Ovary (tissue), 3 donors: ENCODE measurements at regions not wholly inside any gene's neighbourhood (a gene's known extent, or its start where the extent isn't known, plus 50 kb on each side); places are given as distances from the start of the nearest gene placed in this dataset.

Experiments used
- CTCF ChIP-seq, 3 donors: fragments of 450-650 bp in 2 of 3; fragments of 200-600 bp in 1 of 3; IDR thresholded peaks; one replicate each; pipeline versions ENCODE4 v1.5.1 to v1.8.0; 2016 to 2022; ENCODE audit warnings: antibody characterized with exemption in 3 of 3, mild to moderate bottlenecking in 1 of 3
- EP300 ChIP-seq: sonication (generic); formaldehyde crosslinking; IDR thresholded peaks from one replicate; pipeline ENCODE4 v1.6.1; 2017; ENCODE audit warnings: antibody characterized with exemption
- POLR2A ChIP-seq: fragments of 450-650 bp; IDR thresholded peaks from one replicate; pipeline ENCODE4 v1.6.1; 2017; ENCODE audit warnings: antibody characterized with exemption, mild to moderate bottlenecking, moderate library complexity
- donor health status: DM: no; HTN: no; CAD: no.

DNA sequence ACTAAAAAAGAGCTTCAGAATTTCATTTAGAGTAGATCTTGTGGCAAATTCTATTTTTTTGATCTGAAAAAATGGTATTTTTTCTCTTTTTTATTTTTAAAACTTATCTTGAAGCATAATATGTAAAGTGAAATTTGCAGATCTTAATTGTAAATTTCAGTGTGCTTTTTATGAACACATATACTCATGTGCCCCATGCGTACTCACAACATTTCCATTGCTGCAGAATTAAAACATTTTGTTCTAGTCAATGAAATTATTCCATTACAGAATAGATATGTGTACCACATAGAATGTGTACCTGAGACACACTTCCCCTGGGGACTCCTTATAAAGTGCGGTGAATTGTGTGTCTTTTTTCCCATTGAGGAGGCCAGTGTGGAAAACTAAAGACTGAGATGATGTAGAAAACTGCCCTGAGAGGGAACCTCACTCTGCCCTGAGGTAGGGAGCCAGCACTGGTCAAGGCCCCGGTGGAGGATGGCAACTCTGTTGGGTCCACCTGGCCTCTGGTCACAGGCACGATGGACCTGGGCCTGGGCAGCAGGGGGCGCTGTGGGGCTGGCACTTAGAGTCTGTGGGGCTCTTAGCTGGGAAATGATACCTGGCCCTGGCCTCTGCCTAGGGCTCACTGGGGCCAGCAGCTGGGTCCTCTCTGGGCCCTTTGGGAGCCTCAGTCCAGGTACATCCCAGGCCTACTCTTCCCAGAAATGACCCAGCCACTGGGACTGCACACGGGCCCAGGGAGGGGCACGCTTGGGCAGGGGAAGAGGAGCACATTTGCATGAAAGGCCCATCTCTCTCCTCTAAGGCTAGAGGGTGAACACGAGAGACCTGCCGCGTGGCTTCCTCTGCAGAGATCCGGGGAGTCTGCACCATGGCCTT is 77.9 kb upstream of the TOP3B start:
- TF ChIP-seq CTCF (IDR thresholded peaks at IDR 0.05) (peak in 1 of 3 donors; percentile 25), EP300 (no peak), POLR2A (no peak)
